Neural progenitor cell (in vitro differentiated cells): ENCODE measurements at regions not wholly inside any gene's neighbourhood (a gene's known extent, or its start where the extent isn't known, plus 50 kb on each side); places are given as distances from the start of the nearest gene placed in this dataset.
A peak's percentile ranks its signal among the peaks of the same experiment; 100 is the strongest.

Source experiments
- DNase-seq: peaks from one replicate; pipeline ENCODE4 v3.0.0-alpha.2; 2016; ENCODE audit warnings: low spot score
- H2AFZ ChIP-seq: fragments of 200-600 bp; sonication (generic); replicated peaks from 2 replicates; pipeline ENCODE4 v1.6.1; 2016; ENCODE audit warnings: antibody characterized with exemption
- H3F3A ChIP-seq: fragments of 200-600 bp; sonication (generic); 2 replicates; pipeline ENCODE4 v1.6.1; 2016; ENCODE audit warnings: antibody characterized with exemption, low read depth
- H3K27ac ChIP-seq: fragments of 200-600 bp; sonication (generic); 2 replicates; pipeline ENCODE4 v1.5.1; 2016; ENCODE audit warnings: mild to moderate bottlenecking
- H3K27me3 ChIP-seq: fragments of 200-600 bp; sonication (generic); 2 replicates; pipeline ENCODE4 v1.6.1; 2016; ENCODE audit warnings: mild to moderate bottlenecking, moderate library complexity
- H3K36me3 ChIP-seq: fragments of 200-600 bp; sonication (generic); 2 replicates; pipeline ENCODE4 v1.5.1; 2016
- H3K4me1 ChIP-seq: fragments of 200-600 bp; sonication (generic); 2 replicates; pipeline ENCODE4 v1.6.1; 2016; ENCODE audit warnings: mixed run types
- H3K4me2 ChIP-seq: fragments of 200-600 bp; sonication (generic); 2 replicates; pipeline ENCODE4 v1.6.1; 2016
- H3K4me3 ChIP-seq: fragments of 200-600 bp; sonication (generic); 2 replicates; pipeline ENCODE4 v1.5.1; 2016
- H3K79me2 ChIP-seq: fragments of 200-600 bp; sonication (generic); 2 replicates; pipeline ENCODE4 v1.6.1; 2016; ENCODE audit warnings: low read depth
- H3K9ac ChIP-seq: fragments of 200-600 bp; sonication (generic); 2 replicates; pipeline ENCODE4 v1.6.1; 2016
- H3K9me3 ChIP-seq: fragments of 200-600 bp; sonication (generic); 2 replicates; pipeline ENCODE4 v1.5.1; 2016; ENCODE audit warnings: low read depth
- H4K20me1 ChIP-seq: fragments of 200-600 bp; sonication (generic); 2 replicates; pipeline ENCODE4 v1.6.1; 2016; ENCODE audit warnings: low read depth
- H3K27ac Mint-ChIP-seq: 3 replicates; pipeline ENCODE4 v1.8.0; 2021; ENCODE audit warnings: mixed read lengths
- H3K27me3 Mint-ChIP-seq: 2 replicates; pipeline ENCODE4 v1.8.0; 2022; ENCODE audit warnings: low read depth, mild to moderate bottlenecking, inconsistent platforms, moderate library complexity, mixed read lengths; ENCODE audit not compliant: insufficient read depth
- H3K36me3 Mint-ChIP-seq: 3 replicates; pipeline ENCODE4 v1.8.0; 2021; ENCODE audit warnings: mixed read lengths
- H3K4me1 Mint-ChIP-seq: 3 replicates; pipeline ENCODE4 v1.8.0; 2021; ENCODE audit warnings: mixed read lengths
- H3K4me3 Mint-ChIP-seq: 3 replicates; pipeline ENCODE4 v1.8.0; 2021; ENCODE audit warnings: mild to moderate bottlenecking, moderate library complexity, mixed read lengths
- H3K9me3 Mint-ChIP-seq: 3 replicates; pipeline ENCODE4 v1.8.0; 2020; ENCODE audit warnings: mixed read lengths
- CTCF ChIP-seq: fragments of 200-600 bp; sonication (generic); IDR thresholded peaks from 2 replicates; pipeline ENCODE4 v1.5.1; 2017; ENCODE audit warnings: antibody characterized with exemption, mild to moderate bottlenecking
- EZH2 ChIP-seq: fragments of 200-600 bp; sonication (generic); IDR thresholded peaks from 2 replicates; pipeline ENCODE4 v1.6.1; 2017; ENCODE audit warnings: antibody characterized with exemption, mild to moderate bottlenecking, moderate library complexity
- EZH2phosphoT487 ChIP-seq: fragments of 200-600 bp; sonication (generic); IDR thresholded peaks from 2 replicates; pipeline ENCODE4 v1.6.1; 2017; ENCODE audit warnings: antibody characterized with exemption

GRCh38 chr16:5549802-5550201 is 452.2 kb upstream of the EEF2KMT start:
- no peaks in the 10 kb centered on the region for H4K20me1 ChIP-seq
- no peaks in the 10 kb centered on the region for H3K79me2 ChIP-seq
- no peaks in the 10 kb centered on the region for H3K36me3 ChIP-seq
- Mint-ChIP-seq H3K27me3 (no peaks in the 10 kb centered on the region), H3K9me3 (no peaks in the 10 kb centered on the region), H3K4me1 (peaks cover 2% of the 10 kb centered on the region), H3K27ac (no peak overlapping the region), H3K36me3 (no peaks in the 10 kb centered on the region), H3K4me3 (no peak overlapping the region)
- TF ChIP-seq EZH2phosphoT487: no peak
- no peak for TF ChIP-seq EZH2
- TF ChIP-seq CTCF: no peak
- H3K4me2 ChIP-seq: no peak overlapping the region
- no peak for DNase-seq
- H3K27me3 ChIP-seq: no peaks in the 10 kb centered on the region
- no peak overlapping the region for H3K4me3 ChIP-seq
- H3K4me1 ChIP-seq: no peaks in the 10 kb centered on the region
- H3F3A ChIP-seq: no peaks in the 10 kb centered on the region
- H3K9me3 ChIP-seq: no peaks in the 10 kb centered on the region
- no peak overlapping the region for H3K27ac ChIP-seq
- H3K9ac ChIP-seq: no peak overlapping the region
- H2AFZ ChIP-seq: no peak overlapping the region

- H3K9me3 Mint-ChIP-seq: no peaks in the 10 kb centered on the region
- Histone ChIP-seq H3K4me3 (no peak overlapping the region), H3K9ac (no peak overlapping the region), H3K9me3 (no peaks in the 10 kb centered on the region), H4K20me1 (no peaks in the 10 kb centered on the region), H2AFZ (no peak overlapping the region), H3K36me3 (no peaks in the 10 kb centered on the region), H3K27me3 (no peaks in the 10 kb centered on the region), H3K79me2 (no peaks in the 10 kb centered on the region), H3F3A (no peaks in the 10 kb centered on the region), H3K4me2 (peak overlapping the region; percentile 55), H3K4me1 (peaks cover 14% of the 10 kb centered on the region), H3K27ac (no peak overlapping the region)
- H3K27ac Mint-ChIP-seq: no peak overlapping the region
- H3K4me3 Mint-ChIP-seq: no peak overlapping the region
- TF ChIP-seq EZH2: no peak
- no peak for TF ChIP-seq EZH2phosphoT487
- TF ChIP-seq CTCF: no peak
- no peaks in the 10 kb centered on the region for H3K27me3 Mint-ChIP-seq
- H3K4me1 Mint-ChIP-seq: no peaks in the 10 kb centered on the region
- DNase-seq: peak; percentile 48
- H3K36me3 Mint-ChIP-seq: no peaks in the 10 kb centered on the region
Measured at GRCh38 chr16:5541356-5541755, 443.8 kb upstream of the EEF2KMT start.

GRCh38 chr16:5537347-5537746 is 439.8 kb upstream of the EEF2KMT start:
- Histone ChIP-seq H2AFZ (no peak overlapping the region), H3K9me3 (no peaks in the 10 kb centered on the region), H3K4me1 (peaks cover 14% of the 10 kb centered on the region), H3K4me3 (no peak overlapping the region), H3K4me2 (no peak overlapping the region), H3K27me3 (no peaks in the 10 kb centered on the region), H3K79me2 (no peaks in the 10 kb centered on the region), H3K36me3 (no peaks in the 10 kb centered on the region), H3K9ac (no peak overlapping the region), H3F3A (no peaks in the 10 kb centered on the region), H3K27ac (no peak overlapping the region), H4K20me1 (no peaks in the 10 kb centered on the region)
- Mint-ChIP-seq H3K27ac (no peak overlapping the region), H3K9me3 (peaks cover 4% of the 10 kb centered on the region), H3K36me3 (no peaks in the 10 kb centered on the region), H3K27me3 (peaks cover 3% of the 10 kb centered on the region), H3K4me1 (no peaks in the 10 kb centered on the region), H3K4me3 (no peak overlapping the region)
- TF ChIP-seq EZH2phosphoT487 (no peak), EZH2 (no peak), CTCF (no peak)
- DNase-seq: no peak
